Hematopoietic multipotent progenitor cell (in vitro differentiated cells): ENCODE measurements at regions not wholly inside any gene's neighbourhood (a gene's known extent, or its start where the extent isn't known, plus 50 kb on each side); places are given as distances from the start of the nearest gene placed in this dataset.
"Not testable (repeated sequence)": the region's sequence is repeated elsewhere in the genome, so short reads cannot be mapped to it uniquely, and the experiment has no call there.

ENCODE experiments used
- DNase-seq, 3 donors: peaks; one replicate each; pipeline ENCODE4 v3.0.0-alpha.2; 2011 to 2015; ENCODE audit warnings: low read depth in 2 of 3, low spot score in 2 of 3

DNA sequence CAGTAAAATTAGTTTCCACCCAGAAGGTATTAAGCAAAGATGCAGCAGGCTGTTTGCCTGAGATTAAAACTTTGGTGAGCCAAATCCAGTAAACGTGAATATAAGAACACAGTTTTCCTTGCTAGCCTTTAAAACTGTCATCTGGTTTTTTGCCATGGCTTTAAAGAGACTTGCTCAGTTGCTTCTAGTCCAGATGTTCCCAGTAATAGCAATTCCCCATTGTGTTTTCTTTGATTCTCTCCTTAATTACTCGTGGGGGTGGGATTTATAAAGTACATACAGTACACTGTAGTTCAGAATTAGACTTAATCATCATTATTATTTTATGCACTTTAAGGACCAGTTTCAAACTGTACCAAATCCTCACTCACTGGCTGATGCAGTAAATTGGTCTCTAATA lies 303.5 kb upstream of the ZNF804A start:
- DNase-seq = no peak

DNA sequence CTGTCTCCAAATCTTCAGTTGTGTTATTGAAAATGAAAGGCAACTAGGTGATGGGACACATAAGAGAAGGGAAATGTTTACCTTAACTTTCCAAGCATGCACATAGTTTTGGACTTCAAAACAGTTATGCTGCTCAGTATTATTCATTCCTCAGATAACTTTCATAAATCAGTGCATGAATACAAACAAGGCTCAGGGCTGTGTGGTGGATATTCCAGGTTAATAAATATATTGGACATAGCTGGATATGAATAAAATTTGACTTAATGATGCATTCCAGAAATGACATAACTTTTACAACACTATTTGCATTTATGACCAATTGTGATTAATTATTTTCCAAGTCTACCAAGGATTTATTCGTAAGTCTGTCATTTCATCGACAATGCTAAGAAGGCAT lies 301.2 kb upstream of the ZNF804A start:
- no peak for DNase-seq

DNA sequence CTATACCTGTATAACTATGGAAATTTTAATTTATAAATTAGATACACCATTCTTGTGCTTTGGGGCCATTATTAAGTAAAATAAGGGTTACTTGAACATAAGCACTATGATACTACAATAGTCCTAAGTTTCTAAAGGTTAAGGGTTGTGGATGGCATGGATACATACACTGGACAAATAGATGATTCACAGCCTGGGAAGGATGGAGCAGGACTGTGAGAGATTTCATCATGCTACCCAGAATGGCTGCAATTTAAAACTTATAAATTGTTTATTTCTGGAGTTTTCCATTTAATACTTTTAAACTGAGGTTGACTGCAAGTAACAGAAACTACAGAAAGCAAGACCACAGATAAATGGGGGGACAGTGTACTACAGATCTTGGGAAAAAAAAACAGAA lies 295.8 kb upstream of the ZNF804A start:
- DNase-seq = no peak

DNA sequence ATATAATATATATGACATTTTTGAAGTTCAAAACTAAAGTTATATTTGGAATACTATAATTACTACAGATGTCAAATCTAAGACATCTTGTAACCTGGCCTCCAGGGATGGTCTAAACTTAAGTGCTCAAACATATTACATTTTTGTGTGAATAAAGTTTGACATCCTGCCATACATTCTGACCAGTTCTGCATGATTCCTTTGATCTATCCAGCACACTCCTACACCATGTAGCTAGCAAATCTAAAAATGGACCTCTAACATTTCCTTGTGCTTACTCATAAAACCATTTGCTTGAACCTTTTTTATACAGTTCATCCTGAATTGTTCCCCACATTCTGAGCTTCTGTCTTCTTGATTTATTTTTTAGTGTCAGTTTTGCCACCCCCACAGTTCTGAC lies 294.3 kb upstream of the ZNF804A start:
- no peak for DNase-seq

DNA sequence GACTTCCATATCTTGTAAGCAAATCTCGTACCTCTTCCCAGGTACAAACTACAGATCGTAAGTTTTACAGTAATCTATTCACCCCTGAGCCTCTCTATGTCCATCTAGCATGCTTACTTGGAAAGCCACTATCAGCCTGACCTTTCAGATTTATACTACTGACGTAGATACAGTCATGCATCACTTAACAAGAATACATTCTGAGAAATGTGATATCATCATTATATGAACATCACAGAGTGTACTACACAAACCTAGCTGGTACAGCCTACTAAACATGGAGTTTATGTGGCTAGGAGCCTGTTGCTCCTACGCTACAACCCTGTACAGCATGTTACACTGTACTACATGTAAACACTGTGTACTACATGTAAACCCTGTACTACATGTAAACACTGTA lies 293.2 kb upstream of the ZNF804A start:
- no peak for DNase-seq

DNA sequence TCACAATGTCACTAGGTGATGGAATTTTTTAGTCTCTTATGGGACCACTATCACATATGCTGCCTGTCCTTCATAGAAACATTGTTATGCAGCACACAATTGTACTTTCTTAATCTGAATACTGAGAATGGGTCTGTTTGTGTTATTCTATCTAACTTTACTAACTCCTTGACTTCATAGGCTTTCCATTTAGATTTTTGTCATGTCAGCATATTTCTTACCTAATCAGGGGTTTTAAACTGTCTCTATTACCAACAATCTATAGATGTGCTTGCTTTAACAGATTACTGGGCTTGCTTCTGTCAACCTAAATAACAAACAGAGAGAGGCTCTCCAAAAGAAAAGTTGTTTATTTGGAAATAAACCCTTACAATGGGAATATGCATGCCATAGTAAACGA lies 289.6 kb upstream of the ZNF804A start:
- no peak for DNase-seq

DNA sequence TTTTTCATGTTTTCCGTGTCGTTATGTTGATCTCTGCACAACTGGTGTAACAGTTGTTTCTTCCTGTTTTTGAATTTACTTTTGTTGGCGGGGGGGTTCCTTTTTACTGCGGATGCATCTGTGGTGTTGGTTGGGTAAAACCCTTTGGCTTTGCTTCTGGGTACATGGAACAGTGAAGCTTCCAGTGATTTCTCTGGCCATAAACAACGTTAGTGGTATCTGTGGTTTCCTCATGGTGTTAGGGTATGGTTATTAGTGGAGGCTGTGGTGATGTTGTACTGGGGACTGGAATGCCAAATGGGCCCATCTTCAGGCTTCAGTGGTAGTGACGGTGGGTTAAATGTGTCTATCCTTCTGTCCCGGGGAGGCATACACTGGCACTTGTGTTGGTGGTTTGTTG lies 285.4 kb upstream of the ZNF804A start:
- no peak for DNase-seq

DNA sequence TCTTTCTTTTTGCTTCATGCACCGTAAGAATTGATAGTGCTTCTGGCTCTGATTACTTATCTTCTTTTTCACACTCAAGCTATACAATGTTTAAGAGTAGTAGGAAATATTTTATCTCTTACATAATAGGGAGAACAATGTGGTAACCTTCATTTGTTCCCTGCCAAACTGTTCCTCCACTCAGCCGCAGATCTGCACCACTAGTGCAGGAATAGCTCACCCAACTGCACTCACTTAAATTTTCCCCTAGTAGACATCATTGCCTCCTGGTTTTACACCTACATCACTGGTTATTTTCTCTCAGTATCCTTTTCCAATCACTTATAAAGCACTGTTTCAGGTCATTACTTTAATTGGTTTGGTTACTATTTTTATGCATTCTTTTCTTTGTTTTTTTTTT lies 283.5 kb upstream of the ZNF804A start:
- no peak for DNase-seq

DNA sequence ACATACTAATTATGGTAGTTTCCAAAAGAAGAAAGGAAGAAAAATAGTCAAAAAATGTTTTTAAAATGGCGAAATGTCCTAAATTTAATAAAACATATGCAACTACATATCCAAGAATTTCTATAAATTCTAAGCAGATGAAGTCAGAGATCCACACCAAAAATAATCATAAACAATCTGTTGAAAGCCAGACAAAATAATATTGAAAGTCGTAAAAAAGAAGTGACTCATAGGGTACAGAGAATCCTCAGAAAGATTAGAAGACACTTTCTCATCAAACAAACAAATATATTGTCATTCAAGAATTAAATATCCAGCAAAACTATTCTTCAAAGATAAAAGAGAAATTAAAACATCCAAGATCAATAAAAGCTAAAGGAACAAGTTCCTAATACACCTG lies 281.4 kb upstream of the ZNF804A start:
- no peak for DNase-seq

DNA sequence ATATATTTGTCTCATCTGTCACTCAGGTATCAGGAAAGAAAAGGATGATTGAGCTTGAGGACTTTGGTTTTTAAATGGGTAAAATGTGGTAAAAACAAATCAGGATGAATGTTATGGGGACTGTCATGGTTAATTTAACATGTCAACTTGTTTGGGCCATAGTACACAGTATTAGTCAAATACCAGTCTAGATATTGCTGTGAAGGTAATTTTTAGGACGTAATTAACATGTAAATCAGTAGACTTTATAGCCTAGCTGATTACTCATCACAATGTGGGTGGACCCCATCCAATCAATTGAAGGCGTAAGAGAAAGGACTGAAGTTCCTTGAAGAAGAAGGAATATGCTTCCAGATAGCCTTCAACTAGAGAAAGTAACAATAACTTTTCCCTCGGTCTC lies 275.7 kb upstream of the ZNF804A start:
- no peak for DNase-seq

DNA sequence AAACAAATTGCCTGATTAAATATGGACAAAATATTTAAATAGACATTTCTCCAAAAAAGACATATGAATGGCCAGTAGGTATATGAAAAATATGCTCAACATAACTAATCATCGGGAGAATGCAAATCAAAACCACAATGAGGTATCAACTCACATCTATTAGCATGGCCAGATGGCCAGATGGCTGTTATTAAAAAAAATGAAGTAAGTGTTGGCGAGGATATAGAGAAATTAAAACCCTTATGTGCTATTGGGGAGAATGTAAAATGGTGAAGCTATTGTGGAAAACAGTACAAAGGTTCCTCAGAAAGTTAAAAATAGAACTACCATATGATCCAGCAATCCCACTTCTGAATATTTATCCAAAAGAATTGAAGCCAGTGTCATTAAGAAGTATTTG lies 272.3 kb upstream of the ZNF804A start:
- DNase-seq = no peak

DNA sequence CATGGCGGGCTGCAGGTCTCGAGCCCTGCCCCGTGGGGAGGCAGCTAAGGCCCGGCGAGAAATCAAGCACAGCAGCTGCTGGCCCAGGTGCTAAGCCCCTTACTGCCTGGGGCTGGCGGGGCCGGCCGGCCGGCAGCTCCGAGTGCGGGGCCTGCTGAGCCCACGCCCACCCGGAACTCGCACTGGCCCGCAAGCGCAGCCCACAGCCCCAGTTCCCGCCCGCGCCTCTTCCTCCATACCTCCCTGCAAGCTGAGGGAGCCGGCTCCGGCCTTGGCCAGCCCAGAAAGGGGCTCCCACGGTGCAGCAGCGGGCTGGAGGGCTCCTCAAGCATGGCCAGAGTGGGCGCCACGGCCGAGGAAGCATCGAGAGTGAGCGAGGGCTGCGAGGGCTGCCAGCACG lies 270.5 kb upstream of the ZNF804A start:
- DNase-seq = not testable (repeated sequence)

DNA sequence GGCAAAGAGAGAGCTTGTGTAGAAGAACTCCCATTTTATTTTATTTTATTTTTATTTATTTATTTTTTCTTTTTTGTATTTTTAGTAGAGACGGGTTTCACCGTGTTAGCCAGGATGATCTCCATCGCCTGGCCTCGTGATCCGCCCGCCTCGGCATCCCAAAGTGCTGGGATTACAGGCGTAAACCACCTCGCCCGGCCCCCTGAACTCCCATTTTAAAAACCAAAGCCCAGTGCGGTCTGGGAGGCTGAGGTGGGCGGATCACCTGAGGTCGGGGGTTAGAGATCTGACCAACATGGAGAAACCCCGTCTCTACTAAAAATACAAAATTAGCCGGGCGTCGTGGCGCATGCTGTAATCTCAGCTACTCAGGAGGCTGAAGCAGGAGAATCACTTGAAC lies 267.8 kb upstream of the ZNF804A start:
- DNase-seq = not testable (repeated sequence)

DNA sequence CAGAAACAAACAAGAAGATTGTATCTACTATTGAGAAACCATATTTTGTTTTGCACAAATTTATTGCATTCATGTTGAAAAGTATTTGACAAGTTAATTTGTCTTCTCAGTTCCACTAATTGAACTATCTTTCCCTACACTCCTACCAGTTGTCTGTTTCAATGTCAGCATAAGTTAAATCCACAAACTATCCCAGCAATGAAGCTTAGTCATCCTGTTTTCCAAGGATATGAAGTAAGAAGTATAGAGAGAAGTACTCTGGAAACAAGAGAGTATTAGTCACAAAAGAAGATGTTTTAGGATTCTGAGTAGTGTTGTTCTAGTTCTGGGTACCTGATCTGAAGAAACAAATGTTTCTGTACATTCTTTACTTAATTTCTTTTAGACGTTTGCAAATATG lies 261.6 kb upstream of the ZNF804A start:
- DNase-seq = no peak

DNA sequence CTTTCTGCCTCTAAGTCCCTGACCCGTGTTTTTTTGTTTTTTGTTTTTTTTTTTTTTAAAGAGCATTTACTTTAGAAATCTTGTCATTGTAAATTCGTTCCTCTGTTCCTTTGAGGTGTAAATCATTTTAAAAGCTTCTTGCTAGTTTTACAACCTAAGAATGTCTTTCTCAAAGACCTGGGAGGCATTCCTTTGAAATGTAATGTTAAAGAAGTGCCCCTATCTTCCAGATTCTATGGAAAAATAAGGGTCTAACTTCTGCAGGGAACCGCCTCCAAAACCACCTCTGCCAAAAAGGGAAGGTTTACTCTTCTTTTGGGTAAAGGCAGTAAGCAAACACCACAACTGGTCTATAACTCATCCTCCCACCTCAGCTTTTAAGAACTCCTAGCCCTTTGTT lies 259.6 kb upstream of the ZNF804A start:
- no peak for DNase-seq

DNA sequence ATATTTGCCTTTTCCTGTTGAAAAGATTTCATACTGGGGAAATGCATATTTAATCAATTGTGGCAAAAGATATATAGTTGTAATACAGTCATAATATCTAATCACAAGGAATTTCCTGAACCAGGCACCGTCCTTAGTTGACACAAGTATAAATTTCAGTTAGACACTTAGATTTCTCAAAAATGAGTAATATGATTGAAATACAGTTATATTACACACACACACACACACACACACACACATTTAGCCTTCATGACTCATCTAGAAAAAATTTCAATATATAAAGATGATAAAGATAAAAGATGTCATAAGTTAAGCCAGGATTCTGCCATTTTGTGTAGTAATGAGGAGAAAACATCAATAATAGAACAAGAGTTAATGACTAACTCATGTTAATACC lies 258.4 kb upstream of the ZNF804A start:
- DNase-seq = no peak

DNA sequence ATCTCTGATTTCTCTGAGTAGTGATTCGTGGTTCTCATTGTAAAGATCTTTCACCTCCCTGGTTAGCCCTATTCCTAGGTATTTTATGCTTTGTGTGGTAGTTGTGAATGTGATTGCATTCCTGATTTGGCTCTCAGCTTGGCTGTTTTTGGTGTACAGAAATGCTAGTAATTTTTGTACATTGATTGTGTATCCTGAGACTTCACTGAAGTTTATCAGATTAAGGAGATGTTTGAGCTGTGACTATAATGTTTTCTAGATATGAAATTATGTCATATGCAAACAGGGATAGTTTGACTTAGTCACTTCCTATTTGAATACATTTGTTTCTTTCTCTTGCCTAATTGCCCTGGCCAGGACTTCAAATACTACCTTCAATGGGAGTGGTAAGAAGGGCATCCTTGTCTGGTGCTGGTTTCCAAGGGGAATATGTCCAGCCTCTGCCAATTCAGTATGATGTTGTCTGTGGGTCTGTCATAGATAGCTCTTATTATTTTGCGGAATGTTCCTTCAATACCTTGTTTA lies 251.9 kb upstream of the ZNF804A start:
- DNase-seq = no peak

DNA sequence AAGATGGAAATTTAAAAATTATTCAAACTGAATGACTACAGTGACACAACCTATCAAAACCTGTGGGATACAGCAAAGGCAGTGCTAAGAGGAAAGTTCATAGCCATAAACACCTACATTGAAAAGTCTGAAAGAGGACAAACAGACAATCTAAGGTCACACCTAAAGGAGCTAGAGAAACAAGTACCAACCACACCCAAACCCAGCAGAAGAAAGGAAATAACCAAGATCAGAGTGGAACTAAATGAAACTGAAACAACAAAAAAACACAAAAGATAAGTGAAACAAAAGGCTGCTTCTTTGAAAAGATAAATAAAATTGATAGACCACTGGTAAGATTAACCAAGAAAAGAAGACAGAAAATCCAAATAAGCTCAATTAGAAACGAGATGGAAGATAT lies 247.2 kb upstream of the ZNF804A start:
- no peak for DNase-seq

DNA sequence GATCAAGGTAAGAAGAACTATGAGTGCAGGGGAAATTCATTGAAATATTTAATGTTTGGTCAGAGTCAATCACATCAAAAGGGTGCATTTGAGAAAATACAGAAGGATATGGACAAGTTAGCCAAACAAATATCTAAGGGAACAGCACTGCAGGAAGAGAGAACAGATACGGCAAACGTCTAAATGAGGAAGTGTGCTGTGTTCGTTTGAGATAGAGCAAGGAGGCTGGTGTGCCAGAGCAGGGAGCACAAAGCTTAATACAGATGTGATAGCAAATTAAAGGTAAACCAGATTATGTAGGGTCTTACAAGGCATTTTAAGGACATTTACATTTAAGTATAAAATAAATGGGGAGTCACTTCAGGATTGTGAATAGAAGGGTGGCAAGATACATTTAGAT lies 241.3 kb upstream of the ZNF804A start:
- no peak for DNase-seq

DNA sequence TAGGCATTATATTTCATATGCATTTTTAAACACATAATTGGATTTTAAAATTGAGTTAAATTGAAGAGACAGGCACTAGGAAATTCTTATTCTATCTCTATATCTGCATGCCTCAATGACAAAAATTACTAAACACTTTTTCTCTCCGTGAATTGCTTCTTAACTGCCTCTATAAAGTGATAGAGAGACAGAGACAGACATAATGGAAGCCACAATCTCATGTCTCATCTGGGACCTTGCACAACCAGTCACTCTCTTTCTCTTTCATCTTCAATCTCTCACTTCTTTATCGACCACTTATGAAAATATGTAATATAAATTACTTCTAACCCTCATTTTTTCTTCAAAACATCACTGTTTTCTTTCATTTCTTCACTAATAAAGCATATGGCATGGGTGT lies 238.9 kb upstream of the ZNF804A start:
- no peak for DNase-seq

DNA sequence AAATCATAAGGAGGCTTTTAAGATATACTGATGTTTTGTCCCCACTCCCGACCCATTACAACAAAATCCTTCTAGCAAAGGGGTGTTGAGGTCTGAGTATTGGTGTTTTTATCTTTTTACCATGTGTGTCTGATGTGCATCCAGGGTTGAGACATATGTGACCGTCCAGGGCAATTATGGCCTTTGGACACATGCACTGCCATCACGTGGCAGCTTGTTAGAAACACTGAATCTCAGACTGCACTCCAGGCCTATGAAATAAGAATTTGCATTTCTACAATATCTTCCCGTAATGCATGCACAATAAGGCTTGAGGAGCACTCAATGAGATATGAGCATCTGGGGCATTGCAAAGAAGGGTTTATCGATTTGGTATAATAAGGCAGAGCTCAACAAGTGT lies 235.1 kb upstream of the ZNF804A start:
- DNase-seq = no peak

DNA sequence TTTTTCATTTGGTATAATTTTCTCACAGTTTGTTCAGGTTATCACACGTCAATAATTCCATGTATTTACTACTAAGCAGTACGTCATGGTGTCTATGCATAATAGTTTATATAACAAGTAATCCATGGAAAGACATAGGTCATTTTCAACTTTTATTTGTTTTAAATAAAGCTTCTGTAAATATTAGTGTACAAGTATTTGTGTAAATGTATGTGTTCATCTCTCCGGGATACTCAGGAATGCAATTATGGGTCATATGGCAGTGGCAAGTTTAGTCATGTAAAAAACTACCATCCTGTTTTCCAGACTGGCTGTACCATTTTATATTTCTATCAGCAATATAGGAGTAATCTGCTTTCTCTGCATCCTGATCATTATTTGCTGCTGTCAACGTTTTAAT lies 231.1 kb upstream of the ZNF804A start:
- DNase-seq = no peak

DNA sequence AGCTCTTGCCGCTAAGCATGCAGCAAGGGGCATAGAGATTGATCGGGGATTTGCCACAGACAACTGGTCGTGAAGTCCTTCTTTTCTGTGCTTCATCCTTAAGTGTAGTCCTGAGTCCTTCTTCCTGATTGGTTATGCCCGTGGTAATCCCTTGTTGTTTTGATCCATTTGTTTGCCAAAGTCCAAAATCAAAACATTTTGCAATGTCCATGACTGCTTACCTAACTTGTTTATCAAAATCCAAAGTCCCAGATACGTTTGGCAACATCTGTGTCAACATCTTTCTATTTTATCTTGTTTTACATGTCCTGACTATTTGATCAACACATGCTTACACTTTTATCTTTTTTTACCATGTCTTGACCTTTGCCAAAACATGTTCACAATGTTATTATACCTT lies 229.0 kb upstream of the ZNF804A start:
- DNase-seq = no peak

DNA sequence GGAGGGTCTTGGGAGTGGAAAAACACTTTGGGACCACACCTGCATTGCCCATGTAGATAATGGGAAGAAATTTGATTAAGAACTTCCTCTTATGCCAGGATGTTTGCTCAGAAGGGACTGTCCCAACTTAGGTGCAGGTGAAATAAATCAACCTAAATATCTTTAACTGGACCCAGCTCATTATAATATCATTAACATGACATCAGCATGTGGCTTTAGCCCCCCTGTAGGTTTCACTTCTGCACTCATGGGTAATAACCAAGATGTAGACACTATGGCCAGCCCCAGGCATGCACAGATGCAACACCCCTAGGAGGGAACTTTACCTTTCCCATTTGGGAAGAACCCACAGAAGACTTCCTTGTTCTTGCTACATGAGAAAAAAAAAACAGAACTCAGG lies 227.4 kb upstream of the ZNF804A start:
- DNase-seq = no peak
